Activated T-cell treated with anti-CD3 and anti-CD28 coated beads, Interleukin-2, amount 50 U/mL, for 72 hours (primary cell): ENCODE measurements at regions not wholly inside any gene's neighbourhood (a gene's known extent, or its start where the extent isn't known, plus 50 kb on each side); places are given as distances from the start of the nearest gene placed in this dataset.
A peak's percentile ranks its signal among the peaks of the same experiment; 100 is the strongest.
"Not testable (repeated sequence)": the region's sequence is repeated elsewhere in the genome, so short reads cannot be mapped to it uniquely, and the experiment has no call there.

Source experiments
- ATAC-seq, 2 donors: fragments of 150-1000 bp; cut with Tn5 transposase; replicated peaks in 1 of 2; 2 replicates each; pipeline ENCODE4 v1.10.0; 2021; ENCODE audit warnings: moderate library complexity in 2 of 2, mild to moderate bottlenecking in 1 of 2
- DNase-seq, 2 donors: peaks; one replicate each; pipeline ENCODE4 v3.0.0; 2021 to 2022; ENCODE audit warnings: mixed read lengths in 1 of 2
- H3K27ac Mint-ChIP-seq: one replicate; pipeline ENCODE4 v1.8.0; 2022; ENCODE audit warnings: mild to moderate bottlenecking, moderate library complexity, mixed read lengths
- H3K27me3 Mint-ChIP-seq: one replicate; pipeline ENCODE4 v1.8.0; 2022; ENCODE audit warnings: low read depth, mixed read lengths
- H3K36me3 Mint-ChIP-seq, 2 donors: one replicate each; pipeline ENCODE4 v1.8.0; 2022; ENCODE audit warnings: mixed read lengths in 2 of 2, mild to moderate bottlenecking in 1 of 2; ENCODE audit not compliant: insufficient read depth in 2 of 2
- H3K4me1 Mint-ChIP-seq: one replicate; pipeline ENCODE4 v1.8.0; 2022; ENCODE audit warnings: low read depth, mixed read lengths
- H3K4me3 Mint-ChIP-seq, 2 donors: one replicate each; pipeline ENCODE4 v1.8.0; 2022; ENCODE audit warnings: mild to moderate bottlenecking in 2 of 2, mixed read lengths in 2 of 2, moderate library complexity in 2 of 2
- H3K9me3 Mint-ChIP-seq, 2 donors: one replicate each; pipeline ENCODE4 v1.8.0; 2022; ENCODE audit warnings: mixed read lengths in 2 of 2

DNA sequence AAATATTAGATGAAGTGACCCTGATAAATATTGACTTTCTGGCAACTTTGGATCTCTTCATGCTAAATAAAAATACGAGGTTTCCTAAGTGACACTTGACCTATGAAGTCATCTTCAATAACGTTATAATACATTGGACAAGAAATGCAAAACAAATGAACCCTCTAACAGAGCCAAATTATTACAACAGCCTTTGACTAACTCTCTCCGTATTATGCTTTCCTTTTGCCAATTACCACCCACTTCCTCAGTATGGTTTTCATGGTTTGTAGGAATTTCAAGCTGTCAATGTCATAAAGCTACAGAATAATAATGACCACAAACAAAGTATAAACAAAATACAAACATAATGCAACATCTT lies 210.5 kb downstream of the MOXD1 start:
- H3K36me3 Mint-ChIP-seq, result no peaks in the 10 kb centered on the region
- ATAC-seq (no peak), DNase-seq (no peak)
- H3K9me3 Mint-ChIP-seq, result no peaks in the 10 kb centered on the region
- H3K27ac Mint-ChIP-seq, result no peak overlapping the region
- no peak overlapping the region for H3K4me3 Mint-ChIP-seq
- H3K4me1 Mint-ChIP-seq, result no peaks in the 10 kb centered on the region
- H3K27me3 Mint-ChIP-seq, result no peaks in the 10 kb centered on the region

DNA sequence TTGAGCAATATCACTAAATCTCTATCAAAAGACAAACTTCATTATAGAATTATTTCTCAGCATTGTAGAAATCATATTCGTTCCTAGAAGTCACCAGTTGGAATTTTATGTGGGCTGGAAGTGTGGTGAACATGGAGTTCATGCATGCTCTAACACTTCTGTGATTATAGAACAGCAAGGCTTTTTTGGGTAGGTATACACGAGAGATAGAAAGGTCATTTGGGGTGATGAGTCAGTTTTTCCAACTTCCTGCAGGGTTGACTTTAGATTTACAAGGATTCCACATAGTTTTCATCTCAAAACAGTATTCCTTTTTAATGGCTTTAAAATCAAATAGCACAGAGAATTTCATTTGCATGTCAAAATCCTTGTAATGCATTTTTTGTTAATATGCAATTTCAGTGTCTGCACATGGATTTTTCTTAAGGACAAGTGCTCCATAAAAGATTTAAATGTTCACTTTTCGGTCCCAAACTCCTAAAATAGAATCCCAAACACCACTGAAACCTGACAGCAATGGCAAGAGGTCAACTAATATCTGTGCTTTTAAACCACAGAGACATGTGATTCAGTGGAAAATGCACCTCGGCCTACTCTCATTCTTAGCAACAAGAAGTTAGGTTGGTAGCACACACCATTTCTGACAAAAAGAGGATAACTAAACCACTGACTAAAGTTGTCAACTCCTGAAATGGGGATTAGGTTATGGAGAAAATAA lies 211.0 kb downstream of the MOXD1 start:
- no peak for ATAC-seq
- Mint-ChIP-seq H3K27ac (peak overlapping the region; percentile 3), H3K36me3 (no peaks in the 10 kb centered on the region), H3K27me3 (no peaks in the 10 kb centered on the region), H3K4me1 (no peaks in the 10 kb centered on the region), H3K9me3 (no peaks in the 10 kb centered on the region), H3K4me3 (no peak overlapping the region)
- no peak for DNase-seq

DNA sequence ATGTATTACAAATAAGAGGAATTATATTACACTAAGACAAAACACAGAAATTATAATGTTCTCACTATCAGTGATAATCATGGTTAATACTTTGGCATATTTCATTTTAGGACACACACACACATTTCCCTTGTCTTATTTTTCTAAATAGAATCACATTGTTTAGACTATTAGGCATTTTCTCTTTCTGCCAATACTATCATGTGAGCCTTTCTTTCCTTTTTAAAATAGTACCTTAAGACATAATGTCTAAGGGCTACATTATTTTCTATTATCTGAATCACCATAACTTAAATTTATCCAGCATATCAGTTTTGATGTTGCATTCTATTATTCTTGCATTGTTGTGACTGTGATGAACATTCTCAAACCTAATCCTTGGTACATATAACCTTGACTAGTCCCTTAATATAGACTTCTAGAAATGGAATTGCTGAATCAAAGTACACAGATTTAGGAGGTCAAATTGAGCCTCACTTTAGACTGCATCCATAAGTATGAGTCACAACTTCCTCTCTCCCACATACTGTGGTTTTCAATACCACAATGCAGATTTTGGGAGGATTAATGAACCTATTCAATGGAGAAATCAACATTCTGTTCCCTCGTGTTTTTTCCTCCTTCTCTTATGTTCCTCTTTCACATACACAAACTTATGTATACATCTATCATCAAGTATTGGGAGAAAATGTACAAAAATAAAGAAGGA lies 212.6 kb downstream of the MOXD1 start:
- H3K27me3 Mint-ChIP-seq, result no peaks in the 10 kb centered on the region
- no peaks in the 10 kb centered on the region for H3K36me3 Mint-ChIP-seq
- H3K4me1 Mint-ChIP-seq, result no peaks in the 10 kb centered on the region
- H3K4me3 Mint-ChIP-seq, result no peak overlapping the region
- no peak for DNase-seq
- no peaks in the 10 kb centered on the region for H3K9me3 Mint-ChIP-seq
- H3K27ac Mint-ChIP-seq, result no peak overlapping the region
- no peak for ATAC-seq

DNA sequence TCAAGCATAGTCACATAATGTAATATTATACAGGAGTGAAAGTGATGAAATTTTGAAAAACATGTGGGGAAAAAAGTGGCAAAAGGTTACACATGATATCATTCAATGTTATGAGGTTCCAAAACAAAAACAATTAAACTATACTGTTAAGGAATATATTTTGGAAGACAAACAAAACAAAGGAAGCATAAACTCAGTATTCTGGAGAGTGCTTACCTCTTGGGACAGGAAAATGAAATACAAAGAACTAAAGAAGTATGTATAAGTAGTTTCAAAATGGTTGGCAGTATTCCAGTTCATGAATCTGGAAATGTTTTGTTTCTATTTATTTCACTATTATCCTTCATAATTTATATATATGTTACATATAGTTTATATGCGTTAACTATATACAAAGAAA lies 213.5 kb downstream of the MOXD1 start:
- H3K27ac Mint-ChIP-seq, result no peak overlapping the region
- ATAC-seq (no peak), DNase-seq (no peak)
- no peaks in the 10 kb centered on the region for H3K27me3 Mint-ChIP-seq
- H3K4me1 Mint-ChIP-seq, result no peaks in the 10 kb centered on the region
- no peak overlapping the region for H3K4me3 Mint-ChIP-seq
- H3K36me3 Mint-ChIP-seq, result no peaks in the 10 kb centered on the region
- H3K9me3 Mint-ChIP-seq, result no peaks in the 10 kb centered on the region

DNA sequence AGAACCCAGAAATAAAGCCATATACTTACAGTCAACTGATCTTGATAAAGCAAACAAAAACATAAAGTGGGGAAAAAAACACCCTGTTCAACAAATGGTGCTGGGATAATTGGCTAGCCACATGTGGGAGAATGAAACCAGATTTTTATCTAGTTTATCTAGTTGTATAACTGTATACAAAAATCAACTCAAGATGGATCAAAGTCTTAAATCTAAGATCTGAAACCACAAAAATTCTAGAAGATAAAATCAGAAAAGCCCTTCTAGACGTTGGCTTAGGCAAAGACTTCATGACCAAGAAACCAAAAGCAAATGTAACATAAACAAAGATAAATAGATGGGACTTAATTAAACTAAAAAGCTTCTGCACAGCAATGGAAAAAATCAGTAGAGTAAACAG lies 216.3 kb downstream of the MOXD1 start:
- DNase-seq, H3K27me3 Mint-ChIP-seq, H3K36me3 Mint-ChIP-seq, H3K9me3 Mint-ChIP-seq, ATAC-seq, H3K27ac Mint-ChIP-seq, H3K4me1 Mint-ChIP-seq, H3K4me3 Mint-ChIP-seq: not testable (repeated sequence)

DNA sequence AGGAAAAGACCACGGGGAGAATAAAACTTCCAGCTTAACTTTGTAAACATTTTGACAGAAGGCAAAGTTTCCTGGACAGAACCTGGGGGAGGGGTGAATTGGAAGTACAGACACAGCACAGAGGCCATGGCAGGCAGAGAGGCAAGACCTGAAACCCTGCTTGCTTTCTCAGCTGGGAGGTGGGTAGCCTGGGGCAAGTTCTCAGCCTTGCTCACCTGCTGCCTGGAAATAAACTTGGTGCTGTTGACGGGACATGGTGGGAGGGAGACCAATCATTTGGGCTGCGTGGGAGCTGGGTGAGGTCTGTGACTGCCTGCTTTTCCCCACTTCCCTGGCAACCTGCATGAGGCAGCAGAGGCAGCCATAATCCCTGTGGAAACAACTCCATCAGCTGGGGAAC lies 221.3 kb downstream of the MOXD1 start:
- Mint-ChIP-seq H3K4me1 (no peaks in the 10 kb centered on the region), H3K36me3 (peaks cover 6 to 9% of the 10 kb centered on the region in 2 donors), H3K27ac (no peak overlapping the region), H3K27me3 (no peaks in the 10 kb centered on the region), H3K4me3 (no peak overlapping the region), H3K9me3 (peaks cover 10 to 15% of the 10 kb centered on the region in 2 donors)
- ATAC-seq, result no peak
- DNase-seq, result no peak

DNA sequence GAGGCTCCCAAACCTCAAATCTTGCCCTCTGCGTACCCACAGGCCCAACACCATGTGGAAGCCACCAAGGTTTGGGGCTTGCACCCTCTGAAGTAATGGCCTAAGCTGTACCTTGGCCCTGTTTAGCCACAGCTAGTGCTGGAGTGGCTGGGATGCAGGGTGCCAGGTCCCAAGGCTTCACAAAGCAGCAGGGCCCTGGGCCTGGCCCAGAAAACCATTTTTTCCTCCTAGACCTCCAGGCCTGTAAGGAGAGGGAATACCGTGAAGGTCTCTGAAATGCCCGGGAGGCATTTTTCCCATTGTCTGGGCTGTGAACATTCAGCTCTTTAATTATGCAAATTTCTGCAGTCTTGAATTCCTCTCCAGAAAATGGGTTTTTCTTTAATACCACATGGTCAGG lies 223.7 kb upstream of the CCN2 start:
- no peak overlapping the region for H3K4me3 Mint-ChIP-seq
- ATAC-seq (no peak), DNase-seq (no peak)
- H3K9me3 Mint-ChIP-seq, result peaks cover 8 to 15% of the 10 kb centered on the region in 2 donors
- H3K27ac Mint-ChIP-seq, result no peak overlapping the region
- H3K4me1 Mint-ChIP-seq, result no peaks in the 10 kb centered on the region
- H3K27me3 Mint-ChIP-seq, result no peaks in the 10 kb centered on the region
- H3K36me3 Mint-ChIP-seq, result peaks cover 6 to 9% of the 10 kb centered on the region in 2 donors

DNA sequence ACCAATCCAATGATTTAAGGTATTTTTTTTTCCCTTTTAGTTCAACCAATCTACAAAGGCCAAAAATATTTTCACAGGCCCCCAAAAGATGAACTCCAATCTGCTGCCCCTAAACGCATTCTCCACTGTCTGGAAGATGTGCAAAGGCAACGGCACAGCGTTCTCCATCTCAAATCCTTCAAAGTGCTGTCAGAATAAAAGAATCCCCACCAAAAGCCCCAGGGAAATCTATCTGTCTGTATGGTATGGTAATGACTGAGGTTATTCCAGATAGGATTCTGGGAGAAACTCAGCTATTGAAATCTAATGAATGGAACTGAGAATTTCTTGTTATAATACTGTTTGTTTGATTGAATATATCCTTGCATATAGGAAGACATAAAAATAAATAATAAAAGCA lies 217.8 kb upstream of the CCN2 start:
- DNase-seq, result no peak
- no peaks in the 10 kb centered on the region for H3K9me3 Mint-ChIP-seq
- no peaks in the 10 kb centered on the region for H3K27me3 Mint-ChIP-seq
- no peaks in the 10 kb centered on the region for H3K4me1 Mint-ChIP-seq
- no peaks in the 10 kb centered on the region for H3K36me3 Mint-ChIP-seq
- H3K27ac Mint-ChIP-seq, result no peak overlapping the region
- ATAC-seq, result no peak
- H3K4me3 Mint-ChIP-seq, result no peak overlapping the region

DNA sequence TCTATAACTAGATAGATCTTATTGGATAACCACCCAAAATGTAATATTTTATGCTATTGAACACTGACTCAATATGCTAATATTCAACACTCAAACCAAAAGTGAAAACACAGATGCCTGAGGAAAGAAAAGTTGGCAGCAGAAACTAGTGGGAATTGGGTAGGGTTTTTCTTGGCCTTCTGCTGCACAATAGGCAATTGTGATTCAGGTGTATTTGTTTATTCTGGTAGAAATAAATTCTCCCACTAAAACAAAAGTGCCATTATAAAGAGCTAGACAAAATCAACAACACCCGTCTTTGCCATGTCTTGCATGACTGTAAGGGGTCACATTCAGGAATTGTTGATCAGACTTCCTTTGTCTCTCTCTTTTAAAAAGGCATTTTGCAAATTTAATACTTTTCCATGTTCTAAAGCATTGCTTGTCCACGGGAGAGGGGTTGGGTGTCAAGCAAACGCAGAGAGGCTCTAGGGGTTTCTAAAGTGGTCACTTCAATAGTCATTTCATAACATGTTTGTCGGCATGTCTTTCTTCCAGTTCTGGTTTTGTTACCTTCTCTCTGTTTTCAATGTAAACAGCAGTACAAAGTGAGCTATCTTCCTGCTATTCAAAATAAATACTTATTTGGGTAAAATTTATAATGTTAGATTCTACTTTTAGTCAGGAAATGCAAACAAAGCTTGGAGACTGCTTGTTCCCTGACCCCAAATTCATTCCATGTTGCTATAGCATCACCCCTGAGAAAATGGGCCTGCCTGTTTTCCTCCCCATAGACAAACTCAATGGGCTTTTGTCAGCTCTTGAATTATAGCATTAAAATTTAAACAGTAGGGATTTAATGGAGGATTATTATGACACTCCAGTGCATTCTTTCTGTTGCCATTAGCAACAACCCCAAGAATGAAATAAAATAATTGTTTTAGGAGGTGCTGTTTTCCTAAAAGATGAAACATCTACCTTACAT lies 217.0 kb upstream of the CCN2 start:
- ATAC-seq (no peak), DNase-seq (no peak)
- Mint-ChIP-seq H3K4me3 (no peak overlapping the region), H3K9me3 (no peaks in the 10 kb centered on the region), H3K27me3 (no peaks in the 10 kb centered on the region), H3K27ac (no peak overlapping the region), H3K4me1 (no peaks in the 10 kb centered on the region), H3K36me3 (no peaks in the 10 kb centered on the region)

DNA sequence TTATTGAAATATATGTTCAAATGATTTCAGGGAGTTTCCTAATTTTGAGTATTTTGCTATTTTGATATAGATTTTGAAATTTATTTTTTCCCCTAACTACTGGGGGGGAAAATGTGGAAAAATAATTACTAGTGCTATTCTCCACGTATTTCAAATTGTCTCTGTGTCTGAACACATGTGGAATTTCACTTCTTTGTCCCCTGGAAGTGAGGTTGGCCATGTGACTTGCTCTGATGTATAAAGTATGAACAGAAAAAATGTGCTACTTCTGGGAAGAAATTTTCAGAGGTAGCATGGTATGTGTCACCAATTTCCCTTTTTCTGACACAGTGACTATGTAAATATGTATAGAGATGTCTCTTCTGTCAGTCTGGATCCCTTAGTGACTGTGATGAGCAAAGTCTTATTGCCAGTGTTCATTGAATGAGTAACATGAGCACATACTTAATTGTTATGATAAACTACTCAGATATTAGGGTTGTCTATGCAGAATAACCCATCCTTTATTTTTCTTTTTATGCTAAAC lies 215.4 kb upstream of the CCN2 start:
- H3K27ac Mint-ChIP-seq, result no peak overlapping the region
- no peaks in the 10 kb centered on the region for H3K4me1 Mint-ChIP-seq
- H3K9me3 Mint-ChIP-seq, result no peaks in the 10 kb centered on the region

DNA sequence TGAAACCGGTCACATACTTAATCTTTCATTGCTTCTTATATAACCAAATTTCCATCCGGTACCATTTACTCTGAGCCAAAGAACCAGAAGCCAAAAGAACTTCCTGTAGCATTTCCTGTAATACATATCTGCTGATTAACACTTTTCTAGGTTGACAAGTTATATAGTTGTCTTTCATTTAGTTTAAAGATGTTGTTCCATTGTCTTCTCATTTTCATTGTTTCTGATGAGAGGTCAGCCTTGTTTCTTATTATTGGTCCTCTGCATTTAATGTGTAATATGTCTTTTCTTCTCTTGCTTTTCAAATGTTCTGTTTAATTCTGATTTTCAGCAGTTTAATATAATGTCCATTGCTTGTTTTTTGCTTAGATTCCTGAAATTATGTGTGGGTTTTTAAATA lies 214.5 kb upstream of the CCN2 start:
- ATAC-seq (no peak), DNase-seq (no peak)
- no peak overlapping the region for H3K4me3 Mint-ChIP-seq
- H3K36me3 Mint-ChIP-seq, result no peaks in the 10 kb centered on the region
- no peaks in the 10 kb centered on the region for H3K4me1 Mint-ChIP-seq
- H3K27ac Mint-ChIP-seq, result no peak overlapping the region
- H3K27me3 Mint-ChIP-seq, result no peaks in the 10 kb centered on the region
- H3K9me3 Mint-ChIP-seq, result no peaks in the 10 kb centered on the region

More for the DNA sequence above, 215.4 kb upstream of the CCN2 start:
- no peaks in the 10 kb centered on the region for H3K36me3 Mint-ChIP-seq
- no peaks in the 10 kb centered on the region for H3K27me3 Mint-ChIP-seq
- DNase-seq (no peak), ATAC-seq (no peak)
- H3K4me3 Mint-ChIP-seq, result no peak overlapping the region

DNA sequence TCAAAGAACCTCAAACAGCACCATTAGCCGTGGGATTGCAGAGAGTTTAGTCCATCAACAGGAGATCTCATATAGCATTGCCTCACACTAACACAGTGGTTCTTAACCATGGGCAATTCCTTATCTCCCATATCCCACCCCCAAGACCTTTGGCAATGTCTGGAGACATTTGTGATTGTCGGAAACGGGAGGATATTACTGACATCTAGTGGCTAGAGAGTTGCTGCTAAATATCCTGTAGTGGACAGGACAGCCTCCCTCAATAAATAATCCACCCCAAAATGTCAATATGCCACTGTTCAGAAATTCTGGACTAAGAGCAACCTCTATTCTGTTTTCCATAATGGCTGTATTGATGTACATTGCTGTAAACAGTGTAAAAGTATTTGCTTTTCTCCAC lies 210.1 kb upstream of the CCN2 start:
- ATAC-seq, result no peak
- Mint-ChIP-seq H3K27me3 (no peaks in the 10 kb centered on the region), H3K9me3 (no peaks in the 10 kb centered on the region), H3K4me3 (no peak overlapping the region), H3K27ac (no peak overlapping the region), H3K36me3 (no peaks in the 10 kb centered on the region), H3K4me1 (no peaks in the 10 kb centered on the region)
- no peak for DNase-seq
